GM23248 (cell line): ENCODE measurements at regions not wholly inside any gene's neighbourhood (a gene's known extent, or its start where the extent isn't known, plus 50 kb on each side); places are given as distances from the start of the nearest gene placed in this dataset.

Experiments
- EZH2 ChIP-seq: fragments of 200-600 bp; sonication (generic); IDR thresholded peaks from 2 replicates; pipeline ENCODE4 v1.6.1; 2018; ENCODE audit warnings: antibody characterized with exemption, mild to moderate bottlenecking; ENCODE audit not compliant: insufficient read depth, poor library complexity, severe bottlenecking
- EZH2phosphoT487 ChIP-seq: fragments of 200-600 bp; sonication (generic); IDR thresholded peaks from 2 replicates; pipeline ENCODE4 v1.6.1; 2018; ENCODE audit warnings: antibody characterized with exemption, moderate library complexity, mild to moderate bottlenecking, low read depth; ENCODE audit not compliant: insufficient read depth

GRCh38 chr14:55780156-55780946 lies 200.3 kb downstream of the KTN1 start:
- TF ChIP-seq EZH2 = no peak
- no peak for TF ChIP-seq EZH2phosphoT487
